ENCODE measurements at regions not wholly inside any gene's neighbourhood (a gene's known extent, or its start where the extent isn't known, plus 50 kb on each side); places are given as distances from the start of the nearest gene placed in this dataset.

GRCh38 chr12:46958053-46958452 lies 121.4 kb upstream of the PCED1B start:
- Histone ChIP-seq H3K27ac (ENCODE audit: insufficient read depth, low read depth, low read length) (no peak overlapping the region), H3K9me1 (replicated peaks; ENCODE audit: control insufficient read depth, extremely low read depth, insufficient read depth, low read length) (no peaks in the 10 kb centered on the region), H3K4me1 (ENCODE audit: control insufficient read depth, extremely low read depth, insufficient read depth, low read length) (peaks cover 7% of the 10 kb centered on the region), H3K4me2 (ENCODE audit: insufficient read depth, low read length) (no peak overlapping the region), H3K4me3 (replicated peaks in 1 of 3; ENCODE audit: insufficient read depth in 1 of 3, low read depth in 1 of 3, low read length in 3 of 3) (no peak overlapping the region), H3K27me3 (ENCODE audit: control insufficient read depth in 2 of 2, insufficient read depth in 2 of 2, low read length in 2 of 2) (peaks cover 0 to 2% of the 10 kb centered on the region in 2 experiments), H2AFZ (ENCODE audit: low read depth, low read length) (no peak overlapping the region), H3K9ac (replicated peaks; ENCODE audit: extremely low read depth, insufficient read depth, low read length) (no peak overlapping the region), H3K36me3 (ENCODE audit: control insufficient read depth in 2 of 2, extremely low read depth in 1 of 2, insufficient read depth in 2 of 2, low read length in 2 of 2) (no peaks in the 10 kb centered on the region), H3K79me2 (ENCODE audit: control insufficient read depth, insufficient read depth, low read length) (no peaks in the 10 kb centered on the region), H4K20me1 (replicated peaks; ENCODE audit: control insufficient read depth, extremely low read depth, insufficient read depth, low read length) (no peaks in the 10 kb centered on the region), H3K9me3 (replicated peaks; ENCODE audit: control insufficient read depth, insufficient read depth, low read length) (no peaks in the 10 kb centered on the region)
- intact Hi-C loops (cut with micrococcal nuclease): no loop called here
- dilution Hi-C loops (cut with MboI; ENCODE audit: extremely low pct_ligation_motif_present, low sequenced_read_pairs): no loop called here
- TF ChIP-seq CTCF (IDR thresholded peaks at IDR 0.05; ENCODE audit: extremely low read depth in 1 of 2, insufficient read depth in 1 of 2, low read depth in 1 of 2, low read length in 2 of 2) (no peak), JUN (IDR thresholded peaks at IDR 0.05; ENCODE audit: borderline replicate concordance, insufficient read depth, insufficient read length, low read depth) (no peak), GATA2 (IDR thresholded peaks at IDR 0.05; ENCODE audit: insufficient read depth, insufficient read length, low read depth, low read length) (no peak), MYC (IDR thresholded peaks at IDR 0.05; ENCODE audit: low read depth, low read length) (no peak), EZH2 (IDR thresholded peaks at IDR 0.05; ENCODE audit: borderline replicate concordance, low read depth, low read length, severe bottlenecking) (no peak), FOS (IDR thresholded peaks at IDR 0.05; ENCODE audit: borderline replicate concordance, insufficient read depth, low read length) (no peak), POLR2AphosphoS5 (IDR thresholded peaks at IDR 0.05; ENCODE audit: insufficient read depth, low read depth, low read length) (no peak), POLR2A (IDR thresholded peaks at IDR 0.05; ENCODE audit: low read depth, low read length) (no peak)
- TF ChIP-seq, protein P1, sequence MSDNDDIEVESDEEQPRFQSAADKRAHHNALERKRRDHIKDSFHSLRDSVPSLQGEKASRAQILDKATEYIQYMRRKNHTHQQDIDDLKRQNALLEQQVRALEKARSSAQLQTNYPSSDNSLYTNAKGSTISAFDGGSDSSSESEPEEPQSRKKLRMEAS (IDR thresholded peaks at IDR 0.05; ENCODE audit: insufficient read depth, insufficient read length): no peak
- POLR2A ChIA-PET: no interaction called here
- DNase-seq (ENCODE audit: low read depth, low spot score) (no peak), FAIRE-seq (no peak)
- BruUV-seq (replicated peaks): no TSS peak
- CTCF ChIA-PET: interaction anchor here (1.5 kb wide), 1 partner anchor 832 kb away, joined by 3 read pairs; no protein-coding TSS in a partner anchor

All from endothelial cell of umbilical vein (primary cell).